ENCODE measurements at regions not wholly inside any gene's neighbourhood (a gene's known extent, or its start where the extent isn't known, plus 50 kb on each side); places are given as distances from the start of the nearest gene placed in this dataset.

DNA sequence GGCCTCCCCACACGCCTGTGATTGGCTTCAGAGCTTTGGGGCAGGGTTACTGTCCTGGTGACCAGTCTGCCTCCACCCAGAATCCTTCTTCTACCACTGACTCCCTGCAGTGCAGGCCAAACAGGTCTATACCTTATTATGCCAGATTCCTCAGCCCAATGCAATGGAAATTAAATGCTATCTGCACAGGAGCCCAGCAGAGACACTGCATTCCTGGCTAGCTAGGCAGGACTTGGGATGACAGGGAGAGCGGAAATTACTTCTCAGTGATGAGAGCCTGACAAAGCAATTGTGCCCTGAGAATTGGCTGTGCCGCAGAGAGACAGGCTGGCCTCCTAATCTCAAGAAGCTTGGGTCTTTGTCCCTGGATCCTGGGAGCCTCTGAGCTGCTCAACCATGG, 143.8 kb upstream of the NCAM1 start:
- DNase-seq (ENCODE audit: low read depth): no peak

DNA sequence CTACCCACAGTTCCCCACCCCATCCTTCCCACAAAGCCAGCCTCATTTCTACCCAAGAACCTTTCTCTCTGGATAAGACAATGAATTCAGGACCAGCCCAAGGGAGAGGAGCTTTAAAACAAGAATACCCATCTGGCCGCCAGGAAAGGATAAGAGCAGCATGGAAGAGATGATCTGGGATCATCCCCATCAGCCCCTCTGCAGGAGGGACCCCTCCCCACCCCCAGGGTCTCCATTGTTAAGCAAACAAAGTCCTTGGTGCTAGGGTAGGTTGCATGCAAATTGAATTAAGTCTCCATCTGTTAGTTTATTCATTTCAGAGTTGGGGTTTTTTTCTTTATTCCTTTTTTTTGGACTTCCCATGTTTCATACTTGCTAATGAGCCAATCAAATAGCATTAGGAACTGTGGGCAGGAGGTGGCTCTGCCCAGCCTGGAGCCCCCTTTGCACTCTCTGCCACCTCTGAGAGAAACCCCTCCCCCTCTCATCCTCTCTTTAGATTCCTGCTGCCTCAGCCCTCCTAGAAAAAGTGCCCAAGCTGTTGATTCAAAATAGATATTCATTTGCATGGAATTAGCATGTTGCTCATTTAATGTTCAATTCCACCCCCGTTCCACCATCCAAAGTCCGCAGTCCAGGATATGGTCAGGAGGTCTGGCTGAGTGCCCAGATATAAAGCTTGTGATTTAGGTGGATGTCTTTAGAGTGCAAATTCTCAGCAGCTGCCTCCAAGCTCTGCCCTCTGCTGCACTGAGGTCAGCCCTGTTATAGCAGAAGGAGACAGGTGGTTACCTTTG, 138.5 kb upstream of the NCAM1 start:
- DNase-seq (ENCODE audit: low read depth): no peak

DNA sequence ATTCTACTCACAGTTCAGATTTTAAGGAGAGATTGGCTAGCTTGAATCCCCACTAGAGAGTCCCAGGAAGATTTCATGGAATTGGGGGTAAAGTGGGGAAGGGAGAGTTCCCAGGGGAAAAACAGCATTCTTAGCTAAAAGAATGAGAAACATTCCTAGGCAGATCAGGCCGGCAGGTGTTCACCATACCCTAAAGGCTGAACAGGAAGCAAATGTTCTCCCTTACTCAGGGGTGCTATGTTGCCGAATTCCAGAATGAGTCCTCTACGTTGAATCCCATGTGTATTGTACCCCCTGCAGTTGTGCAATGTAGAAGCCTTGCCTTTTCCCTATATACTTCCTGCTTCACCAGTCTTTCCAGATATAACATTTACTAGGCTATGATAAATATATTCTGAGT, 135.2 kb upstream of the NCAM1 start:
- DNase-seq (ENCODE audit: low read depth): no peak

DNA sequence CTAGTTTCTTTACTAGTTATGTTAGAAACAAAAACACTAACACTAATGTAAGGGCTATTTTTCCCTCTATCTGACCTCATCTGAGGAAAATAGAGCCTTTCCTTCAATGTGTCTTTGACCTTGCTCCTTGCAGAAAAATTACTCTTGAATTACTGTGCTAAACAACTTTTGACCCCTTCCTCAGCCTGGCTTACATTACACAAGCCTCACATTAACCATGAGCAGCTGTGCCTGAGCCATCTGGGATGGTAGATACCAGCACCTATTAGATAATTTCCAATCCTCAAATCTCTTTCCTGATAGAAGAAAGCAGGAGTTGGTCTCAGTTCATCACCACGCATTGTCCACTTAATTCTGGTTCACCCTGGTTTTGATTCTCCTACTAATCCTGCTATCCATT, 134.4 kb upstream of the NCAM1 start:
- DNase-seq (ENCODE audit: low read depth): no peak

DNA sequence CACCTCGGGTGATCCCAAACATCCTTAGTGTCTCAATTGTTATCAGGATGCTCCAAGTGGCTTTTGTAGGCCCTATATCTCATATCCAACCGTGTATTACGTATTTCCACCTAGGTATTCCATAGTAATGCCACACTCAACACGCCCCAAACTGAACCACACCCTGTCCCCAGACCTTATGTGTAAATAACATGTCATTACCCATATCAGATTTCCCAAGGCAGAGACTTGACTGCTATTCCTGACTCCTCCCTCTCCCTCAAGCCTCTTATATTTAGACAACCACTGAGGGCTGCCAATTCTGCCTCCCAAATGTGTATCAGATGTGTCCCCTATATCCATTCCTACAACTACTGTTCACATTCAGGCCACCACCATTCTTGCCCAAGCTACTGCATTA, 132.8 kb upstream of the NCAM1 start:
- DNase-seq (ENCODE audit: low read depth): no peak

DNA sequence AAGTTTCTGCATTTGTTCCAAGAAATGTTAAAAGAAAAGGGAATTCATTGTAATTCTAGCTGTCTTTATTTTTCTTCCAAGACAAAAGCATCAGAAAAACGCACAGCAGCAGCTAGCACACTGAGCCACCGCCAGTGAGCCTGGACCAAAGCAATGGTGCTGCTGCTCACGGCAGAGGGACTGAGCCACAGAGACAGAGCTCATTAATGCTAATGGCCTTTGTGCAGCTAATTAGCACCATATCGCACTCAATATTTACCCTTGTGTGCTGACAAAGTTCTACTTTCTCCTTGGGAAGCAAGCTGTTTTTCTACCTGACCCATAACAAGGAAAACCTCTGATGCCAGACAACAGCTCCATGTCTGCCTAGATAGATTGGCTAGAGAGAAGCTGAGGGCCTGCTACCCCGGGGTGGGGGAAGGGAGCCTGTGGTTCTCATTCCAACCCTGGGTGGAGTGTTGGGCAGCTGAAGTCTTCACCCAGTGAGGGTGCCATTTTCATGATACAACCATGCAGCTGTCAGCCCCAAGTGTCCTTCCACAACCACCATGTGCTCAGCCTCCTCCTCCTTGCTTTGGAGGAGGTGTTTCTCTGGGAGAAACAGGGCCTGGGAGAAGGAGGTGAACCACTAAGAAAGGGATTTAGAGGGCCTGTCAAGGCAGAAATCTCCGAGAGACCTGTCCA, 131.1 kb upstream of the NCAM1 start:
- no peak for DNase-seq (ENCODE audit: low read depth)

DNA sequence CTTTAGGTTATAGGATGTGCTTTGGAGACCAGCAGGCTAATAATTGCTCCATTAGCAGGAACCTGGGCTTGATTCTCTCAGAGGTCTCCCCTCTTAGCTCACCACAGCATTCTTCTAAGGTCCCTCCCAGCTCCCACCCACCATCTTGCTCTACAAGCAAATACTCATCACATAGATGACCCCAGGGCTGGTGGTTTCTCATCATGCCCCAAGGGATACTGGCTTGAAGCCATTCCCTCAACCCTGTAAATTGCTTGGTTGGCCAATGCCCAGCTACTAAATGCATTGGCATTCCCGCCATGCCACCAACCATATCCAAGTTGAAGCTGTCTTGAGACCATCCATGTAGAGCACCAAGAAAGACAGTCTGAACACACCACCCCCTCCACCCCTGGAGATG, 130.2 kb upstream of the NCAM1 start:
- no peak for DNase-seq (ENCODE audit: low read depth)

DNA sequence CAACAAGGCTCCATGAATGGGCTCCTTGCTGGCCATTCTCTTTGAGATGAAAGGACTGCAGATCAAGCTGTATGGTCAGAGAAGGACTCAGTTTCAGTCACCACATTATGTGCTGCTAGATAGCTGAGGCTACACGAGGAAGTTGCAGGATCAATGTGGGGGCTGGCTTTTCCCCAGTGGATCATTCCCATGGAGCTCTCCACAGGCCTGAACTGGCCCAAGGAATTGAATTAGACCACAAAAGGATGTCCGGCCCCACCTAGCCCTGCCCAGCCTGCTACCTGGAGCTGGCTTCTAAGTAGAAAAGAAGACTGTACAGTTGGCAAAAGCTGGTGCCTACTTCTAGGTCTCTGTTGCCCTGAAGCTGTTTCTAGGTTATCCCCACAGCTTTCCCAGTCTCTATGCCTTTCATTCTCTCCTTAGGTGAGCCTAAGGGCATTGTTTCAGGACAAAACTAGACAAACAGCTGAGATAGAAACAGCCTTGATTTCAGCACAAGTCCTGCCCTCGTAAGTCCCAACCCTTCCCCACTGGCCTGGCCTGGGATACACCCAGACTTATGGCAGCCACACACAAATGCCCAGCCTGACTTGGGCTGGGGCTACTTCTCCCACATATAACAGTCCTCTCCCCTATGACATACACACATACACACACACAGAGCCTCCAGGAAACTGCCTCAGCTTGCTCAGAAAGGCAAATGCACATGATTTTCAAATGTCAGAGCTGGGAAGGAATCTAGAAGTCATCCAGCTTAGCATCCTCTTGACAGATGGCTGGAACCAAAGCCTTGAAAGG, 129.1 kb upstream of the NCAM1 start:
- DNase-seq (ENCODE audit: low read depth): no peak

DNA sequence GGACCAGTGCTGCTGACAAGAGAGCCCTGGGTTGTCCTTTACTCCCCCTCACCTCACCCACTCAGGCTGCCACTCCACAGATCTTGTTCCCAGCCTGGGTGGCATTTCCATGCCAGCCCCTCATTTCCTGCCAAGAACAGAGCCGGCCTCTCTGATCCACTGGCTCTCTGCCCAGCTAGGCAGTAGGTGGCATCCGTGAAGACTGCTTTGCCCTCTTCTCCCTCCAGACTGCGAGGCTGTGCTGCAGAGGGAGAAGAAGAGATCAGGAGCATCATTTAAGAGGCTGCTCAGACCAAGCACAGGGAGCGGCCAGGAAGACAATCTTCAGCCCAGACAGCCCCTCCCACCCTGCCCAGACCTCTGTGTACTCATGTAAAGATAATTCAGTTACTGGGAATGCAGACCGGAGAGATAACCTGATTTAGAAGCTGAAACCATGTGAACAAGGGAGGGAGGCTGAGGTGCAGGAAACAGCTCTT, 126.9 kb upstream of the NCAM1 start:
- DNase-seq (ENCODE audit: low read depth): no peak

DNA sequence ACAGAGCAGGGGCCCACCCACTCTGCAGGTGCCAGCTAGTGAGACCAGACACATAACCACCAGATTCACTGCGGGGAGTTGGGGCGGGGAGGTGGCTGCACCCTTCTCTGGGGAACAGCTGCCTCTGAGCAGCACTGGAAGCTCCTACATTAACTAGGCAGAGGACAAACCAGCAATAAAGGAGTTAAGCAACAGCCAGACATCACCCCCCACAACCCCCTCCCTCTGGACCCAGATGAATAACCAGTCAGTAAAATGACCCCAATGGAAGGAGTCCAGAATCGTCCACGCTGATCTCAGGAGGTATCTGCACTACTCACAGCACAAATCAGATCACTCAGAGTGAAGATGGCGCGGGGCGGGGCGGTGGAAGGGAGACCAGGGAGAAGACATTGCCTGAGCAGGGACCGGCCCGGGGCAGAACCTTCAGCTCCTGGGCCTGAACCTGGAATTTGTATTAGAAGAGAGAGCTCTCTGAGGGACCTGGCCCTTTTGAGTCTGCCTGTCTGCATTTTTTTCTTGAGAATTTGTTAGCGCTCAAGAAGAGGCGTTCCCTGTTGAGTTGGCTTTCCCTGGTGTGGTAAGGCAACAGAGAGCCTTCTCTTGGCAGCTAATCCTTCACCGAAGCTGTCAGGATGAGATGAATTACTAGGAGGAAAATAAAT, 125.5 kb upstream of the NCAM1 start:
- no peak for DNase-seq (ENCODE audit: low read depth)

DNA sequence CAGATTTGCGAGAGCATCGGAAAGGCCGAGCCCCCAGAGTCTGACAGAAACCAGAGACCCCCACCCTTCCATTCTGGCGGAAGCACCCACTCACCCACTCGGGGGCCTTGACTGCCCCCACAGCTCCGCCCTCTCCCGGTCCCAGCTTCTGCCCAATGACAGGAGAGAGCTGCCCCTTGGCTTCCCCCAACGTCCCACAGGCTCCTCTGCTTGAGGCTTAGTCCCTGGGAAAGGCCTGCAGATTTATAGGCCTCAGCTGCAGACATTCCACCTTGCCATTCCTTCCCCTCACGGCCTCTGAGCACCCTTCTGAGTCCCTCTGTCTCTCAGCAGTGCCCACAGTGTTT, 125.0 kb upstream of the NCAM1 start:
- no peak for DNase-seq (ENCODE audit: low read depth)

DNA sequence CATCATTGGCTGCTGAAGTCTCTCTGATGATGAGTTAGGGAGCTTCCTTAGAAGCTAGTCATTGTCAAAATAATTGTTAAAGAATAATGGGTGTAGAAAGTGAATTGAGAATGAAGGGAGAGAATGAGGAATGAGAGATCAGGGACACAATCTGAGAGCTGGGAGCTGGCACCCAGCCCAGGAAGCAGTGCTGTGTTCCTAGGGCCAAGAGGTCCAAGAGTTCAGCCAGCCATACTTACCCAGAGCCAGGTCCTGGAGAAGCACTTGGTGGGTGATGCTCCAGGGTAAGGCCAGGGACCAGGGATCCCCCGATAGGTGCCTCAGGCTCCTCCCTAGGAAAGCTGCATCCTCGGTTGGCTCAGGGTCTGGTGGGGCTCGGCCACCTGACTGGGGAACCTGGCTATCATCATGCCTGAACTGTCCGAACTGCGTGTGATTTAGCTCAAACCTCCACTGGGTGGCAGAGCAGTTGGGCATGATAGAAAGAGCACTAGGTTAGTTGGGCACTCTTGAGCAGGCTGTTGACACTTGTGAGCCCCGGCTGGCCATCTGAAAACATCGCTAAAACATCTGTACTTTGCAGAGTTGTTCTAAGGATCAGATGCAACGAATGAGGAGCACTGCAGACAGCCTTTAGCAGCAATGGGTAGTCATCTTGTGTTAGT, 123.9 kb upstream of the NCAM1 start:
- no peak for DNase-seq (ENCODE audit: low read depth)

DNA sequence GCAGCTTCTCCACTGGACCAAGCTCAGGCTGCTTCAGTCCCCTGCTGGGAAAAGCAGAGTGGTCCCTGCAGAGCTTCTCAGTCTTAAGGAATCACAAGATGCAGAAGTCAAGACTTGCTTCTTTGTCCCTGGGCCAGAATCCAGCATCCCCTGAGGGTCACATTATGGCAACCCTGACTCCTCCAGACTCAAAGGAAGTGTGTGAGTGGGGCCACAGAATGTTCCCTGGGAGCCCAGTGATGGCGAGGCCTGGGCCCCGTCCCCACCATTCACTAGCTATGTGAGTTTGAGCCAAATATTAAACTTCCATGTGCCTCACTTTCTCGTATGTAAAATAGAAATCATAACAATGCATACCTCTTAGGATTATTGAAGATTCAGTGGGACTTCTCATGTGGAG, 122.2 kb upstream of the NCAM1 start:
- no peak for DNase-seq (ENCODE audit: low read depth)

DNA sequence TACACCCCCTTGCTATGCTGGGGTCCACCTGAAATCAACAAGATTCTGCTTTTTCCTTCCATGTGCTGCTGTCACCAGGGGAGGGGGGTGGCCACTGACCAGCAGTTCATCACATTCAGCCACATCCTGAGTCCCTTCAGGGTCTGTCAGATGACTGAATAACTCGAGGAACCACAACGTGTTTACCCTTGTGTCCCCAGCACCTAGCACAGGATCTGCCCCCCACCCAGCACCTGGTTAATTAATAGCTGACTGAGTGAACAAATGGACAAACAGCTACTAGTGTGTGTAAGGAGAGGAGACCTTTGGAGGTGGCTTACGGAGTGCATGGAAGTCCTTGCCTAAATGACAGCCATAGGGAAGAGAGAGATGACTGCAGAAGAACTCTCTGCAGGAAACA, 119.5 kb upstream of the NCAM1 start:
- no peak for DNase-seq (ENCODE audit: low read depth)

DNA sequence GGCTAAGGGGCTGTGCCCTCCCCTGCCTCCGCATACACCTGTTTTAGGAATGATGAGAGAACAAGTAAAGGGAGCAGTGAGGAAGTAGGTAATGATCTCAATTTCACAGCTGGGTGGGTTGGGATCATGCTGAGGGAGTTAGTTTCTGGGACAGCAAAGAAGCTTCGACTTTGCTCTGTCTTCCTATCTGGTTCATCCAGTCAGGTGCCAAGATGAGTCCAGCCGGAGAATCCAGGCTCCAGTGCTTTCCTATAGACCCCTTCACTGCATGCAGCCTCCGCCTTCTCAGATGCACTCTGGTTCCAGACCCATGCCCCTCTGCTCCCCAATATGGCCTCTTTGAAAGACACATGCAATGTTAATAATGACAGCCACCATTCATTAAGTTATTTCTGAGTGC, 119.1 kb upstream of the NCAM1 start:
- DNase-seq (ENCODE audit: low read depth): no peak

DNA sequence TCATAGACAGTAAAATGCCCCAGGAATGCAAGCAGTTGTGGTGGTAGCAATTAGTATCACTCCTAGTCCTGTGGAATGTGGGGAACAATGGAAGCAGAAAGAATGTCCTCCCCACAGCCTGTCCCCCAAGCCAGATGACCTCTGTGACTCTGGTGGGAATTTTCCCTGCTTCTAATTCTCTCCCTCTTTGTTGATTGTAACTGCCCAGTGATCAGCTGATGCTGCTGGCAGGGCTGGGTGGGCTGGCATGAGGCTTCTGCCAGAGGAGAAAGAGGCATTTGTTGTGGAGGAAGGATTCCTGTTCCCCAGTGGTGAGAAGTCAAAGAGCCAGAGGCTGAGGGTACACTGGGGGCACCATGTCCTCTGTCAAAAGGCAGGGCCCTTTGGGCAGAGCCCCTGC, 116.7 kb upstream of the NCAM1 start:
- DNase-seq (ENCODE audit: low read depth): no peak

DNA sequence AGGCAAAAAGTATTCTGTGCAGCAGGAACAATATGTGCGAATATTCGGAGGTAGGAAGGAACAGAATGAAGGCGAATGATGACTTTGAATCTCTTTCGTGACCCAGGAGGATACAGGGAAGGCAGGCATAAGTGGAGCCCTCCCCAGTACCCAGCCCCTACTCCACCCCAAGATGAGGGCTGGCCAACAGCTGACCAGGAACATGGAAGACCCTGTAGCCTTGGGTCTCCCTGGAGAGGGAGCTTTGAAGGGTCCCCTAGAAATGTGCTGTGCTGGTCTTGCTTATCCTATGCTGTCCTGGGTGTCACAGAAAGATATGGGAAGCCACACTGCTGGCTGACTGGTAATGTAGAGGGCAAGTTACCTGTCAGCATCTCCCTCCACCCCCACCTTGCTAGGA, 113.7 kb upstream of the NCAM1 start:
- DNase-seq (ENCODE audit: low read depth): no peak

DNA sequence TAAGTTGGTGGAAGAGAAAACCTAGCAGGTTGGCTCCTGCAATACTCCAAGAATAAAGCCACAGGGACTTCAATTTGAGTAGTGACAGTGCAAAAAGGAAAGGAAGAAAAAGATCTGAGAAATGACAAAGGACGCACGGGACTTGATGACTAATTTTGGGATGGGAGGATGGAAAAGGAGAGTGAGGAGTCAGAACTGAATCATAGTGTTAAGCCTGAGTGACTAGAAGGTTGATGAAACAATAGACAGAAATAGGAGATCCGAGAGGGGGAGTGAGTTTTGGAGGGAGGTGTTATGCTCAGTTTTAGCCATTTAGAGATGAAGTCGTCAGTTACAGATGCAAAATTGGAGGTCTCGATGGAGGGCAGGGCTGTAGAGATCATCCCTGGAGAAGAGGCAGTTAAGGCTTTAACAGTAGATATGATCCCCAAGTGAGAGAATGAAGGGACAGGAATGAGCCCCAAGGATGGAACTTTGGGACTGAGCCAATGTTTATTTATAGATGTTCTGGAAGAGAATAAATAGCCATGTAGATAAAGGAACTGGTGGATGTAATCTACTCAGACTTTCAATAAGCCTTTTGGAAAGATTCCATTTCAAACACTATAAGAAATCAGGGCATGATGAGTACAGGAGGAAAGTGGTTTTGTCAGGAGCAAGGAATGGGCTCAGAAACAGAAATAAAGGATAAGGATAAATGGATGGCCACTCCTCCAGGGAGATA, 108.9 kb upstream of the NCAM1 start:
- DNase-seq (ENCODE audit: low read depth): no peak

DNA sequence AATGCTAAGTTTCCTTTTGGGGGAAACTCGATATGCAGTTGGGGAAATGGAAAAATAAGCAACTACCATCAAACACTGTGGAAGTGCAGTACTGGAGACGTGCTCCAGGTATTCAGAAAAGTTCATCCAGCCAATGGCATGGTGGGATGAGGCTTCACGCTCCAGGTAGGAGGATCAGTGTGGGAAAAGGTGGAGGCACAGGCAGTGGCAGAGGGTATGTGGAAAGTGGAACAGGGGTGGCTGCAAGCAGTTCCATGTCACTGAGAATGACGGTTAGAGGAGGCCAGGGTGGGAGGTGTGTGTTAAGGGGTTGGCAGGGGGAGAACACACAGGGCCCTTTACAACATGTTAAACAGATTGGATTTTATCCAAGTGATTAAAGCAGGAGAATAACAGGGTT, 105.1 kb upstream of the NCAM1 start:
- DNase-seq (ENCODE audit: low read depth): no peak

DNA sequence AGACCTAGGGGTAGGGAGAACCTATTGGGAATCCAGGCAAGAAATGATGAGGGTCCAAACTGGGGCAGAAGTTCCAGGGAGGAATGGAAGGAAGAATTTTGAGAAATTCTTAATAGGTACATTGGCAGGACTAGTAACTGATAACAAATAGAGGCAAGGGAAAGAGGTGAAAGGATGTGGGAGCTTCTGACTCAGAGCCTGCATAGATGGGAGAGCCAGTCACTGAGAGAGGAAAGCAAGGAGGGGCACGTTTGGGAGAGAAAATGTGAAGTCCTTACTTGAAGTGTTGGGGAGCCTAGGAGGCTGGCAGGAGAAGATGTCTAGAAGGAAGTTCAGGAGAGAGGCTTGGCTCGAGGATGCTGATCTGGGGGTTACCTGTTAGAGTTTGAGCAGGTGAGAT, 104.6 kb upstream of the NCAM1 start:
- no peak for DNase-seq (ENCODE audit: low read depth)

DNA sequence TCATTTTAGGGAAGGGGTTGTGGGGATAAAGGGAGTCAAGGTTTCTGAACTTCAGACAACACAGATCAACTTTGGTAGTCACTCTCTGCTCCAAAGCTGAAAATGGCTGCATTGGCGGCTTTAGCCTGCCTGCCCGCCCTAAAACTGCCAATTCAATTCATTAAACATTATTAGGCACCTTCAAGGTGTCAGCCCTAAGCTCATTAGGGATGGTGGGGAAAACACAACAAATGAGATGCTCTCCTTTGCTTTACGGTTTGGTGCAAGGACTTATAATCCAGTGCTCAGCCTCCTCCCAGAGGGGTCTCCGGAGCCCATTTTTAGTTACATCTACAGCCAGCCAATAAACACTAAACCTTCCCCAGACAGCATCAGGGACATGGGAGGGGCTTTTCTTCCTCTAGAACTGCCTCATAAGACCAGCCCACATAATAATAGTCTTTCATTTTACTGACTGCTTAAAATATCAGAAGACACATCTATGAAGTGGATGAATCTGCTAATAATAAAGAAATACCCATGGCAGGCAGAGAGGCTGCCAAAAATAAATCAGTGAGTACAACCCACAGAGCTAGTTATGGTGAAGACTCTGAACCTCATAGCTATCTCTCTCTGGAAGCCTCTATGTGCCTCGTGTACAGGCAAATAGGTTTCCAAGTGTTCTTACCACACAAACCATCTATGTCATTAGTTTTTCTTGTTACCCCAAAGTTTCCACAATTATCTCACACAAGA, 102.8 kb upstream of the NCAM1 start:
- DNase-seq (ENCODE audit: low read depth): no peak

Measured in activated T-cell treated with anti-CD3 and anti-CD28 coated beads for 1 hour (primary cell).